ENCODE measurements at regions not wholly inside any gene's neighbourhood (a gene's known extent, or its start where the extent isn't known, plus 50 kb on each side); places are given as distances from the start of the nearest gene placed in this dataset.

DNA sequence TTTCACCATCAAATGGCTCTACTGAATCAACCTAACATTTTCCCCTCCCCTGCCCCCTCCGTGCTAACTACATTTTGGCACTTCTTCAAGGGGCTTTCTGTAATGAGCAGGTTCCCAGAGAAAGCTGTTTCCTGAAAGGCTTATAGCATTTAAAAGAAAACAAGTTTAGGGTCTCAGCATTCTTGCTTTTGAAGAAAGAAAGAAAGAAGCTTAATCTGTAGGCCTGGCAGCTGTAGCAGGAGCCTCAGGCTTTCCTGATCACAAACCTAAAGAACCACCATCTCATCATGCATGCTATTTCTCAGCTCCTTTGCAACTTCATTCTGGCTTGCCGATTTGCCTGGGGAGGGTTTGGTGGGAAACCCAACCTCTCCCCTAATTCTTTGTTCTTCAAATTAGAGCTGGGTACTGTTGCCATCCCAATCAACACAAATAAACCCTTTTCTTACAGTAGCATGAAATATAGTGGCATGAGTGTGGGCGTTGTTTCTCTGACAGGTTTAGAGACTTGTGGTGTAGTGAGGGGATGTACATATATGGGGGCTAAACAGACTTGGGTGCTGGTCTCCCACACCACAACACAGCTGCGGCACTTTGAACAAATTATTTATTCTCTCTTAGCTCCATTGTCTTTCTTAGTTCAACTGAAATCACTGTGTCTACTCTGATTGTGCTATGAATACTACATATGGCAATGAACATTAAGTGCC is 160.5 kb upstream of the TNC start:
- H3K27me3 Mint-ChIP-seq = peaks cover 11 to 19% (median 11%) of the 10 kb centered on the region in 3 donors
- DNase-seq (no peak), ATAC-seq (ENCODE audit: low read depth in 2 of 2) (no peak)
- peak overlapping the region in 1 of 8 donors; percentile 63 for H3K4me3 Mint-ChIP-seq
- no peak overlapping the region for H3K27ac Mint-ChIP-seq
- H3K9me3 Mint-ChIP-seq = peaks cover 0 to 4% (median 0%) of the 10 kb centered on the region in 7 donors
- H3K36me3 Mint-ChIP-seq = no peaks in the 10 kb centered on the region
- no peaks in the 10 kb centered on the region for H3K4me1 Mint-ChIP-seq

DNA sequence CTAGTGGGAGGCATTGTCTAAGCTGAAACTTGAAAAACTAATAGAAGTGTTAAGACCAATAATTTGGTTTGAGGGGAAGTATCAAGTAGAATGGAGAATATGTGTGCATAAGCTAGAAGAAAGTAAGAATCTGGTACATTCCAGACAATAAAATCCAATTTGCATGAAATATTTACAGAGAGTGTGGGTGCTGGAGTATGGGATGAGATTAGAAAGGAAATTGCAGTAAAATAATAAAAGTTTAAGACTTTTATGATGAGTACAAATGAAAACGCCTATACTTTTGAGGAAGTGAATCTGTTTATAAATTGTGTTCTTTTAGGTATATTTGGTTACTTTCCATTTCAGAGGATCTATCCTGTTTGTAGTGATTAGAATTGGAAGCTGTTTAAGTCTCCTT is 165.4 kb upstream of the TNC start:
- Mint-ChIP-seq H3K36me3 (no peaks in the 10 kb centered on the region), H3K9me3 (peaks cover 0 to 2% (median 0%) of the 10 kb centered on the region in 7 donors), H3K4me1 (no peaks in the 10 kb centered on the region), H3K4me3 (no peak overlapping the region), H3K27me3 (peaks cover 10 to 14% (median 14%) of the 10 kb centered on the region in 3 donors), H3K27ac (no peak overlapping the region)
- ATAC-seq (ENCODE audit: low read depth in 2 of 2) (no peak), DNase-seq (no peak)

DNA sequence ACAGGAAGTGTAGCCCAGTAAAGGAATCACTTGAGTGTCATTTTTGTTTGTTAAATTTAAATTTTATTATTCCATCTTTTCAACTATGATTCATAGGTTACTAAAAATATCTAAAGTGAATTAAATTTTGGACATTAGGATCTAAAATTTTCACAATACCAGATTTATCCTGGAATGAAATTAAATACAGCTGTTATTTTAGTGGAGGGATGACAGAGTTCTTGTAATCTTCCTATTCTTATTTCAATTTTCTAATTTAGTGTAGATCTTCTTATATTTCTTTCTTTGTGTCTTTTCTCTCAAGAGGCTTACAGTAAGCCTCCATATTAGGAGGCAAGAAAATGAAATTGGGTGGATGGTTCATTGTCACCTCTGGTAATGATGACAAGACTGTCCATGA is 167.9 kb upstream of the TNC start:
- no peak for DNase-seq
- Mint-ChIP-seq H3K27ac (no peak overlapping the region), H3K27me3 (peaks cover 0 to 18% (median 10%) of the 10 kb centered on the region in 3 donors), H3K4me1 (no peaks in the 10 kb centered on the region), H3K9me3 (peaks cover 0 to 2% (median 0%) of the 10 kb centered on the region in 7 donors), H3K4me3 (no peak overlapping the region), H3K36me3 (no peaks in the 10 kb centered on the region)
- no peak for ATAC-seq (ENCODE audit: low read depth in 2 of 2)

DNA sequence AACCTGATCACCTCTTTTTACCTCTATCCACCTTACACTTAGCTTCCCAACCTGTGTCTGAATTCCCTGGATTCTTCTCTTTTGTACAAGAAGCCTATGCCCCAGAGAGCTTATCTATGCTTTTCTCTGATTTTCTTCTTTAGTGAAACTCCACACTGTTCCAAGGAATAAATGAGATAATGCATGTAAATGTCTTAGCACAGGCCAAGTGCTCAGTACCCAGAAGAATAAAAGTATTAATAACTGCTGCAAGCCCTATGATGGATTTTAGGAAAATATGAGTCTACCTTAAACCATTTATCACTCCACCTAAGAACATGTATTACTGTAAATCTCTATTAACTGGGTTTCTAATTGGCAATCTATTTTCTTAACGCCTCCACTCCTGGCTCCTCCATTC is 168.5 kb upstream of the TNC start:
- Mint-ChIP-seq H3K4me3 (no peak overlapping the region), H3K27ac (no peak overlapping the region), H3K36me3 (no peaks in the 10 kb centered on the region), H3K27me3 (peaks cover 0 to 18% (median 10%) of the 10 kb centered on the region in 3 donors), H3K9me3 (peaks cover 0 to 2% (median 0%) of the 10 kb centered on the region in 7 donors), H3K4me1 (no peaks in the 10 kb centered on the region)
- DNase-seq = no peak
- ATAC-seq (ENCODE audit: low read depth in 2 of 2) = no peak

DNA sequence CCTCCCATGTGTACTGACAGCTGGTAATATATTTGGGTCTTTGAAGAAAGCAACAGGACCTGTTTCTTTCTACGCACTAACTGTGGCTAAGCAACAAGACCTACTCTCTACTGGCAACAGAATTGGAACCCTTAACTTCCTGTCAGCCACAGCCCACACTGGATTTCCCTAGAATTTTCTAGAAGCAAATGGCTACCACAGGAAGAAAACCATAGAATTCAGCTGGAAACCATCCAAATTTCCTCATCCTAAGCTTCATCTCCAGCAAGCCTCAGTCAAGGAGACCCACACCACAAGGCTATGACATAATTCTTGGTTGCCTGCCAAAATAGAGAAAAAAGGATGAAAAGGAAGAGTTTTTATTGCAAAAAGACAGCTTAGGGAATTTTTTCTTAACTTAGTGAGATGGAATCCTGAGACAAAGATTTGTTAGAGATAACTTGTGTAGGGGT is 171.8 kb upstream of the TNC start:
- H3K4me1 Mint-ChIP-seq = no peaks in the 10 kb centered on the region
- DNase-seq (no peak), ATAC-seq (ENCODE audit: low read depth in 2 of 2) (no peak)
- no peak overlapping the region for H3K4me3 Mint-ChIP-seq
- peaks cover 0 to 14% (median 0%) of the 10 kb centered on the region in 3 donors for H3K27me3 Mint-ChIP-seq
- no peaks in the 10 kb centered on the region for H3K9me3 Mint-ChIP-seq
- no peaks in the 10 kb centered on the region for H3K36me3 Mint-ChIP-seq
- no peak overlapping the region for H3K27ac Mint-ChIP-seq

DNA sequence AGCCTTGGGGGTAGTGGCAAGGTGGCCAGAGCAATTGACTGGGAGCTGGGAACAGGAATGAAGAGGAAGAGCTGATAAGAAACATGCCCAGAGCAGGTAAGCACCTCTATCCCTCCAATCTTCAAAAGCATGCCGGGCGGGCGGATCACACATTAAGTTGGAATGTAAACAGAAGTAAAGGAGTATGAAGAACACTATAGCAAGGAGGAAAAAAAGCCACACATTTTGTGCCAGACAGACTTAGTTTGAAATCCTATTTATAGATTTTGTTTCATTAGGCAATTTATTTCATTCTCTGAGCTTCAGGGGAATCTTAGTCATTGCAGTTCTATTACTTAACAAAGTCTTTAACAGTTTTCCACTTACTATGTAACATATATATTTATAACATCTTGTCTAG is 173.9 kb upstream of the TNC start:
- Mint-ChIP-seq H3K27me3 (peaks cover 0 to 6% (median 0%) of the 10 kb centered on the region in 3 donors), H3K4me3 (no peak overlapping the region), H3K27ac (no peak overlapping the region), H3K4me1 (no peaks in the 10 kb centered on the region), H3K36me3 (no peaks in the 10 kb centered on the region), H3K9me3 (no peaks in the 10 kb centered on the region)
- no peak for ATAC-seq (ENCODE audit: low read depth in 2 of 2)
- DNase-seq = no peak

DNA sequence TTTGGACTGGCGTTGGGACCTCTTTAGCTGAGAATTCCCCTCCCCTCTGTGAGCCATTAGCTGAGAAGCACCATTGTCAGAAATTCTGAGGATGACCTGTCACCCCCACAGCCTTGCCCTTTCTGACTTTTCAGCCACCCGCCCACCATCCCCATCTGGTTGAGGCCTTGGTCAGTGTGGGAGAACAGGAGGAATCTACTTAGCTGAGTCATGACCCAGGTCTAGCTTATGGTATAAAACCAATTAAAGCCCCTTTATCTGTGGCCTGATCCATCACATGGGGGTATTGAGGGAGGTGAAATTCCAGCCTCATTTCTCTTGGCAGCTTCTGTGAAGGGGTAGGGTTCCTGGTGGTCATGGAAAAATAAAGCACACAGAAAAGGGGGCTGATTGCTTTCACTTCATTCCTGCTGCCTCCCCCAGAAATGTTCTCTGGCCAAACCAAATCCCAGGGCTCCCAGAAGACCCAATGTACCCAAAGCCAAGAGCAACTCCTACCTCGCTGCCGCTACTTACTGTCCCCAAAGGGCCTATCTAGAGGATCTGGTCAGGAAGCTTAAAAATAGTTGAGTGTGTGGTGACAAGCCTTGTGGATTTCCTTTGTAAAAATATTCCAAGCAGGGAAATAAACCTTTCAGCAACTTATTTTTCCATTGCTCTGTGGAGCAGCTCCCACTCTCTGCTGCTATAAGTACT is 174.8 kb upstream of the TNC start:
- Mint-ChIP-seq H3K36me3 (no peaks in the 10 kb centered on the region), H3K4me3 (no peak overlapping the region), H3K27me3 (peaks cover 0 to 4% (median 0%) of the 10 kb centered on the region in 3 donors), H3K9me3 (no peaks in the 10 kb centered on the region), H3K27ac (no peak overlapping the region), H3K4me1 (no peaks in the 10 kb centered on the region)
- DNase-seq (no peak), ATAC-seq (ENCODE audit: low read depth in 2 of 2) (no peak)

DNA sequence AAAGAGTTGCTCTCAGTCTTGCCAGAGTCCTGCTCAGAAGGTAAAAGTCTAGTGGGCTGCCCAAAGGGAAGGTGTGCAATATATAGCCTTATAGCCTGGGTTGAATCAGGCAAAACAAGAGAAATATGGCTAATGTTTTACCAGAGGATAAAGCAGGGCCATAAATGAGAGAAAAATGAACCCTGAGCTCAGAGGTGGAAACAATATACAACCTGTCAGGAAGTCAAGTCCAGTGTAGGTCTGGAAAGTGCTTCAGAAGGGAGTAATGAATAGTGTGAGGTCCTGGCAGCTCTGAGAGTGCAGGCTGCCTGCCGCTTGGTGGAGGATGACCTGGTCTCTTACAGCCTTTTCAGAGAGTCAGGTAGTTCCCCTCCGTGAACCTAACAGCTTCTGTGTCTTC is 177.8 kb upstream of the TNC start:
- ATAC-seq (ENCODE audit: low read depth in 2 of 2) (no peak), DNase-seq (no peak)
- no peaks in the 10 kb centered on the region for H3K4me1 Mint-ChIP-seq
- peaks cover 0 to 2% (median 0%) of the 10 kb centered on the region in 7 donors for H3K9me3 Mint-ChIP-seq
- H3K4me3 Mint-ChIP-seq = no peak overlapping the region
- H3K27me3 Mint-ChIP-seq = peaks cover 0 to under 1% (median 0%) of the 10 kb centered on the region in 3 donors
- H3K27ac Mint-ChIP-seq = no peak overlapping the region
- H3K36me3 Mint-ChIP-seq = no peaks in the 10 kb centered on the region

DNA sequence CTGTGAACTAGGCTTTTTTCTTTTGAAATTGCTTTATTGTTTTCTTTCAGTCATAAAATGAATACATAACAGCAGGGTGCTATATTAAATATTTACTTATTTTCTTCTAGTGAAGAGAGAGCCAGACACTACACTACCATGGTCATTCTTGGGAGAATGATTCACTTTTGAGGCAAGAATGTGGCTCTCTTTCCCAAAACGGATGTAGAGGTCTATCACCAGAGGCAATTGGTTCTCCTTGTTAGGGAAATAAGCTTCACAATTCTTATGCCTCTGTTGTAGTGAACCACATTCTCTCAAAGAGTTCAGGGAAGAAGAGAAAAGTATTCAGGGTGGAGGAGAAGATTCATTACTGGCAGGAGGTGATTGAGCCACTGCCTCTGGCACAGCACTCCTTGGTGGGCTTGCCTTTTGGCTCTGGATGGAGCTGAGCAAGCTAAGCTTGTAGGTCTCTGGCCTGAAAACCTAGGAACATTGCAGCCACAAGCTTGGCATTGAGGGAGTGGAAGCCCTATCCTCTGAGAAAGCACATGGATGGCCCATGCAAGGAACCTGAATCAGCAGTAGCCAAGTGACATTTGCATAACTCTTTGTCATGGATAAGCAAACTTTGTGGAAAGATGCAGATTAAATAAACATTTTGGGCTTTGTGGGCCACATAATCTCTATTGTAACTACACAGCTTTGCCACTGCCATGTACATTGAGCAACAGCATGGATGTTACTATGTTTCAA is 179.0 kb upstream of the TNC start:
- H3K9me3 Mint-ChIP-seq = peaks cover 0 to 2% (median 0%) of the 10 kb centered on the region in 7 donors
- DNase-seq (no peak), ATAC-seq (ENCODE audit: low read depth in 2 of 2) (no peak)

DNA sequence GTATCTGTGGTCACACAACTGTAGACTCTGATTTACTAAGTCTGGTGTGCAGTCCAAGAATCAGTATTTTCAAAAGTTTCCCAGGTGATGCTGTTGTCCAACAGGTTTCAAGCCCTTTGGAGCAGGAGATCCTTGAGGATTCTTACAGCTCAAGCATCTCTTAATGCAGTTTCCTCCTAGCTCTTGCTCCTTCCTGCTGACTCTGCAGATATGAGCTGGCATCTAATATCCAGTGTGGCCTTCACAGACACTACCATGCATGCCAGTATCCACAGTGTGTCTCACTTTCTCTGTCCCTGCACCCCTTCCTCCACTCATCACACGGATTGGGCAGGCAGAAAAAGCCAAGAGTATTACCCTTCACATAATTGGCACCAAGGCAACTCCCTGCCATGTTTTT is 182.2 kb upstream of the TNC start:
- DNase-seq = no peak
- no peak overlapping the region for H3K27ac Mint-ChIP-seq

More for the DNA sequence above, 179.0 kb upstream of the TNC start:
- Mint-ChIP-seq H3K27me3 (no peaks in the 10 kb centered on the region), H3K27ac (no peak overlapping the region), H3K4me1 (no peaks in the 10 kb centered on the region), H3K36me3 (no peaks in the 10 kb centered on the region), H3K4me3 (no peak overlapping the region)

DNA sequence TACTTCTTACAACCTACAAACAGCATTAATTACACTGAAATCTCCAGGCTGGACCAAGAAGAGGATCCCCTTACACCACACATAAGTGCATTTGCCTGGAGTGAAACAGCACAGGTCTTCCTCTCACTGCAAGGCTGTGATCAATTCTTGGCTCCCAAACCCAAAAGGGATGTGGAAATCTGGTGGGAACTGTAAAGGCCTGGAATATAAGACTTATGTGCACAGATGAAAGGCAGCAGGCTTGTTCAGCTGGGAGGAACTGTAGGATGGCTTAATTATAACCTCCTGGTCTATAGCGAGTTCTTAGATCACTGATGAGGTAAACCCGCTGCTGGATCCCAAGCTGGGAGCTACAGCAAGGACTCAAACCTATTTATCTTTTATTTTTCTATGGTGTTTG is 182.9 kb upstream of the TNC start:
- ATAC-seq (ENCODE audit: low read depth in 2 of 2) (no peak), DNase-seq (no peak)
- peaks cover 0 to 5% (median 0%) of the 10 kb centered on the region in 3 donors for H3K27me3 Mint-ChIP-seq
- H3K36me3 Mint-ChIP-seq = no peaks in the 10 kb centered on the region
- H3K4me1 Mint-ChIP-seq = no peaks in the 10 kb centered on the region
- peaks cover 0 to 2% (median 0%) of the 10 kb centered on the region in 7 donors for H3K9me3 Mint-ChIP-seq
- H3K4me3 Mint-ChIP-seq = no peak overlapping the region
- H3K27ac Mint-ChIP-seq = no peak overlapping the region

More for the DNA sequence above, 182.2 kb upstream of the TNC start:
- Mint-ChIP-seq H3K9me3 (peaks cover 0 to 2% (median 0%) of the 10 kb centered on the region in 7 donors), H3K4me1 (no peaks in the 10 kb centered on the region), H3K27me3 (no peaks in the 10 kb centered on the region), H3K4me3 (no peak overlapping the region), H3K36me3 (no peaks in the 10 kb centered on the region)
- ATAC-seq (ENCODE audit: low read depth in 2 of 2) = no peak

DNA sequence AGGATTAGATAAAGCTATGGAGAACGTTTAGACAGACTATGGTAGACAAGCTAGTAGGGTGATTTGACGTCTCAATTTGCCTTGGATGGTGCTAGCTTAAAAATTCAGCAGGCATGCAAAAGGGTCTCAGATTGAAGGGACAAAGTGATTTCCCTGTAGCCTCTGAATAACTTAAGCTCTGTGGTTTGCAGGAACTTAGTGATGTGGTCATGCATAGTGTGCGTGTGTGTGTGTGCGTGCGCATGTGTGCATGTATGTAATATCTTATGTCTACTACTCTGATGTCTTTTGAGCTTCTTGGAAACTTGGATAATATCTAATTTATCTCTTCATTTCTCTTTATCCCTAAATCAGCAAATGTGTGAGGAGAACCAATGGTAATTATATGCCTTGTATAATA is 183.6 kb upstream of the TNC start:
- ATAC-seq (ENCODE audit: low read depth in 2 of 2) (no peak), DNase-seq (no peak)
- H3K9me3 Mint-ChIP-seq = peaks cover 0 to 2% (median 0%) of the 10 kb centered on the region in 7 donors
- no peak overlapping the region for H3K27ac Mint-ChIP-seq
- H3K36me3 Mint-ChIP-seq = no peaks in the 10 kb centered on the region
- H3K4me3 Mint-ChIP-seq = no peak overlapping the region
- peaks cover 0 to 8% (median 0%) of the 10 kb centered on the region in 3 donors for H3K27me3 Mint-ChIP-seq
- no peaks in the 10 kb centered on the region for H3K4me1 Mint-ChIP-seq

DNA sequence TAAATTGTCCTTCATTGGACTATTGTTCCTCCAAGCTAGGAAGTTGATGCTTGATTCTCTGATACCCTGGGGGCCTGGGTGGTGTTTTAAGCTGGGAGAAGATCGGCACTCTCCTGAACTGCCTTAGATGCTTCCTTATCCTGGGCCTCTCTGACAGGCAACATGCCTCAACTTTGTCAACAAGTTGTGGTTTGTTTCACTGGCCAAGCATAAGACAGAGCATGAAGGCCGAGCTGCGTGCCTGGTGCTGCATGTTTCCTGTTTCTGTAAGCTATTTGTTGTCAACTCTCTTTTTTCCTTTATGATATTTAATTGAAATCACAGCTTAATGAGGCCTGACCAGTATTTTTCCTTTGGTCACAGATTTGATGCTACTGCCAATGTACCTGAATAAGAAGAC is 187.6 kb upstream of the TNC start:
- DNase-seq (no peak), ATAC-seq (ENCODE audit: low read depth in 2 of 2) (no peak)
- peaks cover 0 to 3% (median 0%) of the 10 kb centered on the region in 7 donors for H3K9me3 Mint-ChIP-seq

More for the DNA sequence above, 187.6 kb upstream of the TNC start:
- no peaks in the 10 kb centered on the region for H3K36me3 Mint-ChIP-seq
- H3K27ac Mint-ChIP-seq = no peak overlapping the region
- no peaks in the 10 kb centered on the region for H3K4me1 Mint-ChIP-seq
- no peak overlapping the region for H3K4me3 Mint-ChIP-seq
- peaks cover 0 to 8% (median 0%) of the 10 kb centered on the region in 3 donors for H3K27me3 Mint-ChIP-seq

Data from naive B cell (primary cell).